ENCODE measurements at regions not wholly inside any gene's neighbourhood (a gene's known extent, or its start where the extent isn't known, plus 50 kb on each side); places are given as distances from the start of the nearest gene placed in this dataset.

GRCh38 chr1:191615101-191615821 lies 543.0 kb upstream of the RGS18 start:
- H3K4me1 ChIP-seq, result no peaks in the 10 kb centered on the region
- WGBS, 5 donors, result 62 to 78% (median 76%) methylated on average over 4 of the region's 4 CpGs

GRCh38 chr1:191618181-191618580 lies 540.1 kb upstream of the RGS18 start:
- no peak overlapping the region for H3K27ac ChIP-seq
- H3K9me3 ChIP-seq, result peaks cover 0 to 6% (median 0%) of the 10 kb centered on the region in 8 donors
- no peak overlapping the region for H3K4me3 ChIP-seq
- H3K36me3 ChIP-seq, result no peaks in the 10 kb centered on the region
- WGBS, 5 donors, result 81 to 88% (median 83%) methylated on average over 2 of the region's 2 CpGs
- TF ChIP-seq POLR2AphosphoS5 (IDR thresholded peaks at IDR 0.05) (no peak), POLR2A (IDR thresholded peaks at IDR 0.05) (no peak)
- TF ChIP-seq, protein P1, sequence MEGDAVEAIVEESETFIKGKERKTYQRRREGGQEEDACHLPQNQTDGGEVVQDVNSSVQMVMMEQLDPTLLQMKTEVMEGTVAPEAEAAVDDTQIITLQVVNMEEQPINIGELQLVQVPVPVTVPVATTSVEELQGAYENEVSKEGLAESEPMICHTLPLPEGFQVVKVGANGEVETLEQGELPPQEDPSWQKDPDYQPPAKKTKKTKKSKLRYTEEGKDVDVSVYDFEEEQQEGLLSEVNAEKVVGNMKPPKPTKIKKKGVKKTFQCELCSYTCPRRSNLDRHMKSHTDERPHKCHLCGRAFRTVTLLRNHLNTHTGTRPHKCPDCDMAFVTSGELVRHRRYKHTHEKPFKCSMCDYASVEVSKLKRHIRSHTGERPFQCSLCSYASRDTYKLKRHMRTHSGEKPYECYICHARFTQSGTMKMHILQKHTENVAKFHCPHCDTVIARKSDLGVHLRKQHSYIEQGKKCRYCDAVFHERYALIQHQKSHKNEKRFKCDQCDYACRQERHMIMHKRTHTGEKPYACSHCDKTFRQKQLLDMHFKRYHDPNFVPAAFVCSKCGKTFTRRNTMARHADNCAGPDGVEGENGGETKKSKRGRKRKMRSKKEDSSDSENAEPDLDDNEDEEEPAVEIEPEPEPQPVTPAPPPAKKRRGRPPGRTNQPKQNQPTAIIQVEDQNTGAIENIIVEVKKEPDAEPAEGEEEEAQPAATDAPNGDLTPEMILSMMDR (IDR thresholded peaks at IDR 0.05 in 8 of 11, conservative IDR thresholded peaks at IDR 0.05 in 3 of 11), result no peak
- no peaks in the 10 kb centered on the region for H3K4me1 ChIP-seq
- no peaks in the 10 kb centered on the region for H3K27me3 ChIP-seq (replicated peaks in 1 of 7)
- intact Hi-C loops (cut with DNase I; ENCODE audit: low total_unique reads), result no loop called here
- no peak for DNase-seq

More at GRCh38 chr1:191615101-191615821, 543.0 kb upstream of the RGS18 start:
- no peak for DNase-seq
- no peaks in the 10 kb centered on the region for H3K36me3 ChIP-seq
- H3K27ac ChIP-seq, result no peak overlapping the region
- TF ChIP-seq, protein P1 (IDR thresholded peaks at IDR 0.05 in 8 of 11, conservative IDR thresholded peaks at IDR 0.05 in 3 of 11), result no peak
- TF ChIP-seq POLR2AphosphoS5 (IDR thresholded peaks at IDR 0.05), result no peak
- no peak for TF ChIP-seq POLR2A (IDR thresholded peaks at IDR 0.05)
- H3K27me3 ChIP-seq (replicated peaks in 1 of 7), result no peaks in the 10 kb centered on the region
- H3K4me3 ChIP-seq, result no peak overlapping the region
- intact Hi-C loops (cut with DNase I; ENCODE audit: low total_unique reads), result no loop called here
- peaks cover 0 to 3% (median 0%) of the 10 kb centered on the region in 8 donors for H3K9me3 ChIP-seq

DNA sequence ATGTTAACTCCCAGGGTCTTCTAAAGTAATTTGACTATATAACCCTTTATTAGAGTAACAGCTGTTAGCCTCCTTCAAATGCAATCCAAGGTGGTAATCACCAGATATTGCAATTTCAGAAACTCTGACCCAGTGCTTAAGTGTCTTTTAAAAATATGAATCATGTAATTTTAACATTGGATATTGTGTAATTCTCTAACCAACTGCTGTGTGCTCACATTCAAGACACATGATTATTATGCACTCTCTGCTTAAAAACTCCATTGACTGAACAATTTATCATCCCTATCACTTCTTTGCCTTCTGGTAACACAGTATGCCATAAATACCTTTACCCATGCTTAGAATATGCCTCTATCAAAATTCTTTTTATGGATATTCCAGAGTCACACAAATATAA lies 537.4 kb upstream of the RGS18 start:
- intact Hi-C loops (cut with DNase I; ENCODE audit: low total_unique reads), result no loop called here
- Histone ChIP-seq H3K27me3 (replicated peaks in 1 of 7) (no peaks in the 10 kb centered on the region), H3K9me3 (peaks cover 0 to 7% (median 2%) of the 10 kb centered on the region in 8 donors), H3K36me3 (no peaks in the 10 kb centered on the region), H3K4me3 (no peak overlapping the region), H3K4me1 (no peaks in the 10 kb centered on the region), H3K27ac (no peak overlapping the region)
- DNase-seq, result no peak
- TF ChIP-seq POLR2A (IDR thresholded peaks at IDR 0.05), result no peak
- no peak for TF ChIP-seq POLR2AphosphoS5 (IDR thresholded peaks at IDR 0.05)
- TF ChIP-seq, protein P1 (IDR thresholded peaks at IDR 0.05 in 8 of 11, conservative IDR thresholded peaks at IDR 0.05 in 3 of 11), result no peak

GRCh38 chr1:191624044-191624443 lies 534.2 kb upstream of the RGS18 start:
- WGBS, 5 donors, result 82 to 93% (median 87%) methylated on average over 1 of the region's 1 CpG
- Histone ChIP-seq H3K4me1 (no peaks in the 10 kb centered on the region), H3K27ac (no peak overlapping the region), H3K27me3 (replicated peaks in 1 of 7) (no peaks in the 10 kb centered on the region), H3K4me3 (no peak overlapping the region), H3K9me3 (peaks cover 0 to 7% (median 0%) of the 10 kb centered on the region in 8 donors), H3K36me3 (no peaks in the 10 kb centered on the region)
- intact Hi-C loops (cut with DNase I; ENCODE audit: low total_unique reads), result no loop called here
- no peak for DNase-seq
- TF ChIP-seq, protein P1 (IDR thresholded peaks at IDR 0.05 in 8 of 11, conservative IDR thresholded peaks at IDR 0.05 in 3 of 11), result no peak
- TF ChIP-seq POLR2AphosphoS5 (IDR thresholded peaks at IDR 0.05) (no peak), POLR2A (IDR thresholded peaks at IDR 0.05) (no peak)
